H9 (cell line): ENCODE measurements at regions not wholly inside any gene's neighbourhood (a gene's known extent, or its start where the extent isn't known, plus 50 kb on each side); places are given as distances from the start of the nearest gene placed in this dataset.

Experiments
- DNase-seq: peaks from one replicate; pipeline ENCODE4 v3.0.0-alpha.2; 2017
- H2AFZ ChIP-seq: one replicate; pipeline ENCODE4 v1.6.1; 2013; ENCODE audit warnings: mild to moderate bottlenecking, low read length, control low read depth, moderate library complexity
- H2AK5ac ChIP-seq: 2 replicates; pipeline ENCODE4 v1.6.1; 2013; ENCODE audit warnings: low read length, control low read depth, mixed read lengths; ENCODE audit not compliant: insufficient read length
- H2BK120ac ChIP-seq: one replicate; pipeline ENCODE4 v1.6.1; 2013; ENCODE audit warnings: low read depth, mild to moderate bottlenecking, low read length, control low read depth, inconsistent platforms; ENCODE audit not compliant: poor library complexity, severe bottlenecking
- H2BK12ac ChIP-seq: 2 replicates; pipeline ENCODE4 v1.6.1; 2013; ENCODE audit warnings: low read length, control low read depth, mixed read lengths, low read depth; ENCODE audit not compliant: insufficient read length
- H2BK15ac ChIP-seq: 2 replicates; pipeline ENCODE4 v1.6.1; 2013; ENCODE audit warnings: low read depth, low read length, control low read depth
- H2BK20ac ChIP-seq: one replicate; pipeline ENCODE4 v1.6.1; 2013; ENCODE audit warnings: low read depth, mild to moderate bottlenecking, low read length, control low read depth, inconsistent platforms; ENCODE audit not compliant: poor library complexity, severe bottlenecking
- H2BK5ac ChIP-seq: 2 replicates; pipeline ENCODE4 v1.6.1; 2013; ENCODE audit warnings: low read length, control low read depth, mixed read lengths; ENCODE audit not compliant: insufficient read length
- H3K14ac ChIP-seq: 2 replicates; pipeline ENCODE4 v1.6.1; 2013; ENCODE audit warnings: low read length, control low read depth; ENCODE audit not compliant: insufficient read depth
- H3K18ac ChIP-seq: 2 replicates; pipeline ENCODE4 v1.6.1; 2013; ENCODE audit warnings: low read depth, mild to moderate bottlenecking, mixed read lengths, low read length, control low read depth; ENCODE audit not compliant: insufficient read length
- H3K23ac ChIP-seq: 2 replicates; pipeline ENCODE4 v1.6.1; 2013; ENCODE audit warnings: low read length, control low read depth, mixed read lengths, low read depth; ENCODE audit not compliant: insufficient read length
- H3K23me2 ChIP-seq: 2 replicates; pipeline ENCODE4 v1.6.1; 2013; ENCODE audit warnings: low read depth, mild to moderate bottlenecking, mixed read lengths, low read length, control low read depth; ENCODE audit not compliant: insufficient read length, poor library complexity, severe bottlenecking
- H3K27ac ChIP-seq: 2 replicates; pipeline ENCODE4 v1.5.1; 2013; ENCODE audit warnings: low read length, control low read depth, mixed read lengths, low read depth; ENCODE audit not compliant: insufficient read length
- H3K27me3 ChIP-seq: 2 replicates; pipeline ENCODE4 v1.6.1; 2013; ENCODE audit warnings: low read length, control low read depth, inconsistent platforms; ENCODE audit not compliant: insufficient read depth
- H3K4ac ChIP-seq: 2 replicates; pipeline ENCODE4 v1.6.1; 2013; ENCODE audit warnings: low read depth, mild to moderate bottlenecking, control low read depth, inconsistent platforms, low read length, moderate library complexity
- H3K4me1 ChIP-seq: 2 replicates; pipeline ENCODE4 v1.6.1; 2013; ENCODE audit warnings: low read length, control low read depth, inconsistent platforms; ENCODE audit not compliant: insufficient read depth
- H3K4me2 ChIP-seq: 2 replicates; pipeline ENCODE4 v1.6.1; 2013; ENCODE audit warnings: low read length, control low read depth, mixed read lengths; ENCODE audit not compliant: insufficient read length, insufficient read depth
- H3K56ac ChIP-seq: 2 replicates; pipeline ENCODE4 v1.6.1; 2013; ENCODE audit warnings: low read depth, mild to moderate bottlenecking, mixed read lengths, low read length, control low read depth; ENCODE audit not compliant: insufficient read length
- H3K79me1 ChIP-seq: 2 replicates; pipeline ENCODE4 v1.6.1; 2013; ENCODE audit warnings: low read depth, mild to moderate bottlenecking, moderate library complexity, low read length, control low read depth, inconsistent platforms; ENCODE audit not compliant: insufficient read depth, poor library complexity, severe bottlenecking
- H3K79me2 ChIP-seq: 2 replicates; pipeline ENCODE4 v1.6.1; 2013; ENCODE audit warnings: low read length, control low read depth, inconsistent platforms; ENCODE audit not compliant: insufficient read depth
- H3K9ac ChIP-seq: 2 replicates; pipeline ENCODE4 v1.6.1; 2013; ENCODE audit warnings: low read length, control low read depth, mixed read lengths; ENCODE audit not compliant: insufficient read length; ENCODE audit errors: extremely low read depth
- H3K9me3 ChIP-seq: one replicate; pipeline ENCODE4 v1.6.1; 2013; ENCODE audit warnings: low read depth, low read length, inconsistent platforms; ENCODE audit not compliant: control insufficient read depth
- H3T11ph ChIP-seq: one replicate; pipeline ENCODE4 v1.6.1; 2013; ENCODE audit warnings: mild to moderate bottlenecking, low read length, control low read depth, inconsistent platforms
- H4K20me1 ChIP-seq: one replicate; pipeline ENCODE4 v1.6.1; 2013; ENCODE audit not compliant: control insufficient read depth, insufficient read length, insufficient read depth
- H4K5ac ChIP-seq: 2 replicates; pipeline ENCODE4 v1.6.1; 2013; ENCODE audit warnings: low read depth, mild to moderate bottlenecking, mixed read lengths, low read length, control low read depth; ENCODE audit not compliant: insufficient read length
- H4K8ac ChIP-seq: replicated peaks from 2 replicates; pipeline ENCODE4 v1.6.1; 2013; ENCODE audit warnings: low read length, control low read depth, mixed read lengths, low read depth; ENCODE audit not compliant: insufficient read length
- H4K91ac ChIP-seq: 2 replicates; pipeline ENCODE4 v1.6.1; 2013; ENCODE audit warnings: low read depth, mild to moderate bottlenecking, moderate library complexity, mixed read lengths, low read length, control low read depth; ENCODE audit not compliant: insufficient read length
- H3K27ac Mint-ChIP-seq, 3 experiments: 2 replicates in 2 of 3; 3 replicates in 1 of 3; pipeline ENCODE4 v1.8.0; 2020 to 2021; ENCODE audit warnings: mixed read lengths in 3 of 3, mild to moderate bottlenecking in 1 of 3, moderate library complexity in 1 of 3
- H3K27me3 Mint-ChIP-seq: 2 replicates; pipeline ENCODE4 v1.8.0; 2021; ENCODE audit warnings: low read depth, mild to moderate bottlenecking, moderate library complexity, mixed read lengths
- H3K36me3 Mint-ChIP-seq, 3 experiments: 2 replicates in 2 of 3; 3 replicates in 1 of 3; pipeline ENCODE4 v1.8.0; 2020 to 2021; ENCODE audit warnings: low read depth in 3 of 3, mixed read lengths in 3 of 3; ENCODE audit not compliant: insufficient read depth in 1 of 3
- H3K4me1 Mint-ChIP-seq, 2 experiments: 2 replicates each; pipeline ENCODE4 v1.8.0; 2020; ENCODE audit warnings: mixed read lengths in 2 of 2
- H3K4me3 Mint-ChIP-seq, 2 experiments: 2 replicates in 1 of 2; 3 replicates in 1 of 2; pipeline ENCODE4 v1.8.0; 2020 to 2021; ENCODE audit warnings: mild to moderate bottlenecking in 2 of 2, mixed read lengths in 2 of 2, moderate library complexity in 1 of 2
- H3K9me3 Mint-ChIP-seq, 2 experiments: 2 replicates in 1 of 2; 3 replicates in 1 of 2; pipeline ENCODE4 v1.8.0; 2020; ENCODE audit warnings: mild to moderate bottlenecking in 2 of 2, mixed read lengths in 2 of 2, moderate library complexity in 1 of 2
- WGBS: extraction: QIAGEN DNeasy Blood & Tissue Kit; methylation state at CpG from one replicate; pipeline ENCODE4 v1.1.7; 2013; ENCODE audit warnings: missing lambda C conversion rate, low lambda C conversion rate, mixed read lengths; ENCODE audit not compliant: insufficient read length; ENCODE audit errors: extremely low coverage; 5-methylcytosine and 5-hydroxymethylcytosine counted together
- TF ChIP-seq, protein P1 (sequence below): fragments of 200-600 bp; sonication (generic); conservative IDR thresholded peaks from 3 replicates; pipeline ENCODE4 v1.8.0; 2021; ENCODE audit warnings: antibody characterized with exemption, mild to moderate bottlenecking

DNA sequence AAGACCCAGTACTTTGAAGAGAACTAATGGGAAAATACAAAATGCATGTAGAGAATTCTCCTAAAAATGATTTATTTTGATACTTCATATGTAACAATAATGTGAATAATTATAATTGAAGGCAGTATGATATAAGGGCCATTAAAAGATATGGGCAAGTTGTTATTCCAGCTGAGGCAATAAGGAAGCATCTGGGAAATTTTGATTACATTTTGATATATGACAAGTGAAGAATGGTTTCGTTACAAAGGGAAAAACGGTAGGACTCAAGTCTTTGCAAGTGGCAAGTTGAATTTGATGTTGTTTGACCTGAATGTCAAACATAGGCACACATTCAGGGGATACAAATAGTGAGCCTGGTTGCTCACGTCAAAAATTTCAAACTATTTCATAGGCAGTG, 137.9 kb upstream of the TP63 start:
- H3K36me3 Mint-ChIP-seq, result no peaks in the 10 kb centered on the region
- Histone ChIP-seq H2AK5ac (no peak overlapping the region), H2BK15ac (no peak overlapping the region), H3K14ac (no peak overlapping the region), H4K8ac (no peak overlapping the region), H3K27me3 (no peaks in the 10 kb centered on the region), H2AFZ (no peak overlapping the region), H3K23ac (no peak overlapping the region), H2BK12ac (no peak overlapping the region), H3K79me2 (no peaks in the 10 kb centered on the region), H2BK5ac (no peak overlapping the region), H3K9me3 (no peaks in the 10 kb centered on the region), H3T11ph (no peak overlapping the region), H3K4ac (no peak overlapping the region), H3K27ac (no peak overlapping the region), H3K79me1 (no peaks in the 10 kb centered on the region), H3K9ac (no peak overlapping the region), H3K56ac (no peak overlapping the region), H2BK20ac (no peak overlapping the region), H3K23me2 (no peaks in the 10 kb centered on the region), H3K4me1 (no peaks in the 10 kb centered on the region), H2BK120ac (no peak overlapping the region), H4K91ac (no peak overlapping the region), H4K20me1 (no peaks in the 10 kb centered on the region), H3K4me2 (no peak overlapping the region), H3K18ac (no peak overlapping the region), H4K5ac (no peak overlapping the region)
- H3K4me3 Mint-ChIP-seq, result no peak overlapping the region
- DNase-seq, result no peak
- TF ChIP-seq, protein P1, sequence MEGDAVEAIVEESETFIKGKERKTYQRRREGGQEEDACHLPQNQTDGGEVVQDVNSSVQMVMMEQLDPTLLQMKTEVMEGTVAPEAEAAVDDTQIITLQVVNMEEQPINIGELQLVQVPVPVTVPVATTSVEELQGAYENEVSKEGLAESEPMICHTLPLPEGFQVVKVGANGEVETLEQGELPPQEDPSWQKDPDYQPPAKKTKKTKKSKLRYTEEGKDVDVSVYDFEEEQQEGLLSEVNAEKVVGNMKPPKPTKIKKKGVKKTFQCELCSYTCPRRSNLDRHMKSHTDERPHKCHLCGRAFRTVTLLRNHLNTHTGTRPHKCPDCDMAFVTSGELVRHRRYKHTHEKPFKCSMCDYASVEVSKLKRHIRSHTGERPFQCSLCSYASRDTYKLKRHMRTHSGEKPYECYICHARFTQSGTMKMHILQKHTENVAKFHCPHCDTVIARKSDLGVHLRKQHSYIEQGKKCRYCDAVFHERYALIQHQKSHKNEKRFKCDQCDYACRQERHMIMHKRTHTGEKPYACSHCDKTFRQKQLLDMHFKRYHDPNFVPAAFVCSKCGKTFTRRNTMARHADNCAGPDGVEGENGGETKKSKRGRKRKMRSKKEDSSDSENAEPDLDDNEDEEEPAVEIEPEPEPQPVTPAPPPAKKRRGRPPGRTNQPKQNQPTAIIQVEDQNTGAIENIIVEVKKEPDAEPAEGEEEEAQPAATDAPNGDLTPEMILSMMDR, result no peak
- H3K27me3 Mint-ChIP-seq, result no peaks in the 10 kb centered on the region
- no peaks in the 10 kb centered on the region for H3K9me3 Mint-ChIP-seq
- H3K4me1 Mint-ChIP-seq, result peaks cover 3 to 4% of the 10 kb centered on the region in 2 experiments; a peak in 3 of 4 replicates
- WGBS, result no CpG with 5 or more reads among the region's 3 CpGs
- H3K27ac Mint-ChIP-seq, result no peak overlapping the region
